ENCODE measurements at regions not wholly inside any gene's neighbourhood (a gene's known extent, or its start where the extent isn't known, plus 50 kb on each side); places are given as distances from the start of the nearest gene placed in this dataset.

DNA sequence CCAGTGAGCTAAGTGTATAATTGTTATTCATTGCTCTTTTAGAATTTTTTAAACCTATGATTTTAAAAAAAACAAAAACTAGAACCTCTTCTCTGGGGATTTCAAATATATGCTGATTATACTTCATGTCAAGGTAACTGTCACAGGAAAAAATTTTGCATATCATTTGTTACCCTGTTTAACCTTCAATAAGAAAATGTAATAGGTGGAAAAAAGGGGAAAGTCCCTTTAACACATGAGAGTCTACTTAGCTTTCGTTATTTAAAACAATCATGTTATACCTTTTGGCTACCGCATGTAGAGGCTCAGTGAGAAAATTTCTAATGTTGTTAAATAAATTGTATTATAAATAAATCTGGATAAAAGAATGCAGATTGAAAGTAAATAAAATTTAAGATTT is 190.1 kb upstream of the AKR1E2 start:
- H3K4me1 ChIP-seq (ENCODE audit: insufficient read depth, low read length): no peaks in the 10 kb centered on the region; the same call in 1 of the 2 replicates
- 0 out of 2 replicates have a peak, but pooled peaks cover 2% of the 10 kb centered on the region for H3K79me2 ChIP-seq (ENCODE audit: insufficient read depth, low read length)
- H3K9me3 Mint-ChIP-seq: no peaks in the 10 kb centered on the region
- no peak overlapping the region for H2AFZ ChIP-seq (ENCODE audit: low read length)
- no peak overlapping the region for H2BK12ac ChIP-seq (ENCODE audit: insufficient read length, low read depth, low read length)
- no peak overlapping the region for H3K4me3 Mint-ChIP-seq
- H2BK120ac ChIP-seq (ENCODE audit: low read depth, low read length, poor library complexity, severe bottlenecking): no peak overlapping the region
- H2BK5ac ChIP-seq (ENCODE audit: insufficient read length, low read length): no peak overlapping the region
- no peak overlapping the region for H3K4me2 ChIP-seq (ENCODE audit: insufficient read depth, insufficient read length, low read length)
- H3K27ac Mint-ChIP-seq: no peak overlapping the region
- TF ChIP-seq, protein P1, sequence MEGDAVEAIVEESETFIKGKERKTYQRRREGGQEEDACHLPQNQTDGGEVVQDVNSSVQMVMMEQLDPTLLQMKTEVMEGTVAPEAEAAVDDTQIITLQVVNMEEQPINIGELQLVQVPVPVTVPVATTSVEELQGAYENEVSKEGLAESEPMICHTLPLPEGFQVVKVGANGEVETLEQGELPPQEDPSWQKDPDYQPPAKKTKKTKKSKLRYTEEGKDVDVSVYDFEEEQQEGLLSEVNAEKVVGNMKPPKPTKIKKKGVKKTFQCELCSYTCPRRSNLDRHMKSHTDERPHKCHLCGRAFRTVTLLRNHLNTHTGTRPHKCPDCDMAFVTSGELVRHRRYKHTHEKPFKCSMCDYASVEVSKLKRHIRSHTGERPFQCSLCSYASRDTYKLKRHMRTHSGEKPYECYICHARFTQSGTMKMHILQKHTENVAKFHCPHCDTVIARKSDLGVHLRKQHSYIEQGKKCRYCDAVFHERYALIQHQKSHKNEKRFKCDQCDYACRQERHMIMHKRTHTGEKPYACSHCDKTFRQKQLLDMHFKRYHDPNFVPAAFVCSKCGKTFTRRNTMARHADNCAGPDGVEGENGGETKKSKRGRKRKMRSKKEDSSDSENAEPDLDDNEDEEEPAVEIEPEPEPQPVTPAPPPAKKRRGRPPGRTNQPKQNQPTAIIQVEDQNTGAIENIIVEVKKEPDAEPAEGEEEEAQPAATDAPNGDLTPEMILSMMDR (conservative IDR thresholded peaks at IDR 0.05): no peak
- H4K91ac ChIP-seq (ENCODE audit: insufficient read length, low read depth, low read length): no peak overlapping the region
- H4K20me1 ChIP-seq (ENCODE audit: control insufficient read depth, insufficient read depth, insufficient read length): no peaks in the 10 kb centered on the region
- H2BK15ac ChIP-seq (ENCODE audit: low read depth, low read length): no peak overlapping the region
- peaks cover 13 to 14% of the 10 kb centered on the region in 2 experiments for H3K4me1 Mint-ChIP-seq
- H4K5ac ChIP-seq (ENCODE audit: insufficient read length, low read depth, low read length): no peak overlapping the region
- H3K23me2 ChIP-seq (ENCODE audit: insufficient read length, low read depth, low read length, poor library complexity, severe bottlenecking): no peaks in the 10 kb centered on the region
- no peak for DNase-seq
- H4K8ac ChIP-seq (replicated peaks; ENCODE audit: insufficient read length, low read depth, low read length): no peak overlapping the region
- H3K27ac ChIP-seq (ENCODE audit: insufficient read length, low read depth, low read length): no peak overlapping the region
- H3T11ph ChIP-seq (ENCODE audit: low read length): no peak overlapping the region
- H3K36me3 Mint-ChIP-seq (ENCODE audit: insufficient read depth in 1 of 3, low read depth in 3 of 3): no peaks in the 10 kb centered on the region
- H2BK20ac ChIP-seq (ENCODE audit: low read depth, low read length, poor library complexity, severe bottlenecking): no peak overlapping the region
- no peaks in the 10 kb centered on the region for H3K79me1 ChIP-seq (ENCODE audit: insufficient read depth, low read depth, low read length, poor library complexity, severe bottlenecking)
- no peak overlapping the region for H3K18ac ChIP-seq (ENCODE audit: insufficient read length, low read depth, low read length)
- WGBS (ENCODE audit: extremely low coverage, insufficient read length, low lambda C conversion rate): no CpG with 5 or more reads among the region's 2 CpGs
- no peaks in the 10 kb centered on the region for H3K27me3 ChIP-seq (ENCODE audit: insufficient read depth, low read length)
- H3K27me3 Mint-ChIP-seq (ENCODE audit: low read depth): no peaks in the 10 kb centered on the region
- no peak overlapping the region for H3K23ac ChIP-seq (ENCODE audit: insufficient read length, low read depth, low read length)
- no peak overlapping the region for H3K56ac ChIP-seq (ENCODE audit: insufficient read length, low read depth, low read length)
- no peak overlapping the region for H3K14ac ChIP-seq (ENCODE audit: insufficient read depth, low read length)
- no peak overlapping the region for H2AK5ac ChIP-seq (ENCODE audit: insufficient read length, low read length)
- no peak overlapping the region for H3K9ac ChIP-seq (ENCODE audit: extremely low read depth, insufficient read length, low read length)
- no peaks in the 10 kb centered on the region for H3K9me3 ChIP-seq (ENCODE audit: control insufficient read depth, low read depth, low read length)
- no peak overlapping the region for H3K4ac ChIP-seq (ENCODE audit: low read depth, low read length)
